AG09319 (cell line): ENCODE measurements at regions not wholly inside any gene's neighbourhood (a gene's known extent, or its start where the extent isn't known, plus 50 kb on each side); places are given as distances from the start of the nearest gene placed in this dataset.

ENCODE experiments used
- DNase-seq: peaks from one replicate; pipeline ENCODE4 v3.0.0-alpha.2; 2010; ENCODE audit warnings: low read depth; ENCODE audit errors: extremely low read depth
- TF ChIP-seq, protein P1 (sequence below): IDR thresholded peaks from 2 replicates; pipeline ENCODE4 v1.5.1; 2011; ENCODE audit warnings: low read depth, mild to moderate bottlenecking, inconsistent platforms, low read length, moderate library complexity

DNA sequence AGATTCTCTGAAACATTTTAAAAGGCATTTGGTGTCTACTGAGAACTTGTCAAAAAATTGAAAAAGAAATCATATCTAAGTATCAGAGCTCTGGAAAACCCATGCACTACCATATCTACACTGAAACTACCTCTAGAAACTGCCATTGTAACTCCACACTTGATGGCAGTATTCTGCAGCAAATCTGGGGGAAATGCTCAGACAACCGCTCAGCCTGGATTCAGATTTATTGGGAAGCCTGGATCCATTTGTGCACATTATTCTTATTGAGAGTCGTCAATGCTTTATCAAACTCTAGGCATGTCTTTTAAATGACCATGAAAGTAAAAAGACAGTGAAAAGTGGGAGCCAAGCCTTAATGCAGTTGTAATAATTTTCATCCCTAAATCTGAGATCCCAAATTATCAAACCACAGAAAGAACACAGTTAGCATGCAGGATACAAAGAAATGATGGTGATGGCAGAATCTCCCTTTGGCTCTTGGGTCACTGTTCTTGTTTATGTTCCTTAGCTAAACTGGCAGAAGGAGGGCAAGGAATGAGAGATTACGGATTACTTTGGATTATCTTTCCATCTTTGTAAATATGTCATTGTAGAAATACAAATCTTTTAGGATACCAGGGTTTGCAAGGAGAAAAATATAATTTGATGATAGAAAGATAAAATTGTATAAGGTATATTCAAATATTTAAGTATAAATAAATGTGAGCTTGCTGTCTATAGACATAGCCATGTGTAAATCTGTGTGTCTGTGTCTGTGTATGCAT lies 512.1 kb upstream of the SYT4 start:
- TF ChIP-seq, protein P1, sequence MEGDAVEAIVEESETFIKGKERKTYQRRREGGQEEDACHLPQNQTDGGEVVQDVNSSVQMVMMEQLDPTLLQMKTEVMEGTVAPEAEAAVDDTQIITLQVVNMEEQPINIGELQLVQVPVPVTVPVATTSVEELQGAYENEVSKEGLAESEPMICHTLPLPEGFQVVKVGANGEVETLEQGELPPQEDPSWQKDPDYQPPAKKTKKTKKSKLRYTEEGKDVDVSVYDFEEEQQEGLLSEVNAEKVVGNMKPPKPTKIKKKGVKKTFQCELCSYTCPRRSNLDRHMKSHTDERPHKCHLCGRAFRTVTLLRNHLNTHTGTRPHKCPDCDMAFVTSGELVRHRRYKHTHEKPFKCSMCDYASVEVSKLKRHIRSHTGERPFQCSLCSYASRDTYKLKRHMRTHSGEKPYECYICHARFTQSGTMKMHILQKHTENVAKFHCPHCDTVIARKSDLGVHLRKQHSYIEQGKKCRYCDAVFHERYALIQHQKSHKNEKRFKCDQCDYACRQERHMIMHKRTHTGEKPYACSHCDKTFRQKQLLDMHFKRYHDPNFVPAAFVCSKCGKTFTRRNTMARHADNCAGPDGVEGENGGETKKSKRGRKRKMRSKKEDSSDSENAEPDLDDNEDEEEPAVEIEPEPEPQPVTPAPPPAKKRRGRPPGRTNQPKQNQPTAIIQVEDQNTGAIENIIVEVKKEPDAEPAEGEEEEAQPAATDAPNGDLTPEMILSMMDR, result peak; percentile 65
- peak; percentile 2 for DNase-seq

DNA sequence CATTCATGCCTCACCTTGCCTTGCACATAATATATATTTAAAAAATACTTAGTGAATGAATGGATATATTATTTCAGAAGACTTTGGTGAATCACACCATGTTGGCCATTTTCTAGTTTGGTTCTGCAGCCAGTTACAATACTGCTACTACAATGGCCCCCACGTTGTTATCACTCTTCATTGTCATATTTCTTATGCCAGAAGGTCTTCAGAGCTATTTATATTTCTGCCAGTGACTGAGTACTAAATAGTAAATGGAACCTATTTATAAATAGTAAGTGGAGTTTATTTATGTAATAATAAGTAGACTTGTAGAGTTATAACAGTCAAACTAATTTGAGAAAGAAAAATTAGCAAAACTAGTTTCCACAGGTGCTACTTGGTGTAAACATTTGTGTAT lies 516.6 kb upstream of the SYT4 start:
- TF ChIP-seq, protein P1, result no peak
- no peak for DNase-seq

DNA sequence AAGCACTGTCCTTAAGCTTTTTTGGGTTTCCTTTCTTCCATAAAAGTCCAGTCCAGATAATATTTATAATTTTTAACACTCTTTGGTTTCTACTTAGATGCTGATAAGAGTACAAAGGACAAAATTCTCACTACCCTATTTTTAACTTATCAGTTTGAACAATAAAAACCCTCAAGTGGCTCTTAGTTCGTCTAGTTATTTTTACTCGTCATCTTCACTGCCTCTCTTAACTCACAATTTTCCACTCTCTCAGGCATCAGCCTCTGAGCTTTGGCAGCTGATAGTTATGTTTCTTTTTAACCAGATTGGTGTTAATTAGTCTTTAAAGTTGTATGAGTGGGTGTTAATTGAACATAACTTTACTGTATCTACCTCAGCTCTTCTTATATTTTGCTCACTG lies 517.1 kb upstream of the SYT4 start:
- DNase-seq, result no peak
- TF ChIP-seq, protein P1, result no peak

DNA sequence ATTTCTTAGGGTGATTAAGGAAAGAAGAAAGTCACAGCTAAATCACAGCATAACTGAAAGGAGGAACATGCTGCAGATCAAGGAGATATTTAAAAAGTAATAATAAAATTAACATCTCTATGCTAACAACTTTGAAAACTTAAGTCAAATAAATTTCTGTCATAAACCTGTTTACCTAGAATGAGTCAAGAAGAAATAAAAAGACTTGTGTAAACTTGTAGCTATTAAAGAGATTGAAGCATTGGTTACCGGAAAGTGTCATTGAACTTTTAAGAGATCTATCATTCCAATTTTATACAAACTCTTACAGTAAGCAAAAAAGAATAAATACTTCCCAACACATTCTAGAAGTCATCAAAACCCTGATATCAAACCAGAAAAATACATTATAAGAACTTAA lies 520.1 kb upstream of the SYT4 start:
- TF ChIP-seq, protein P1, result no peak
- no peak for DNase-seq

DNA sequence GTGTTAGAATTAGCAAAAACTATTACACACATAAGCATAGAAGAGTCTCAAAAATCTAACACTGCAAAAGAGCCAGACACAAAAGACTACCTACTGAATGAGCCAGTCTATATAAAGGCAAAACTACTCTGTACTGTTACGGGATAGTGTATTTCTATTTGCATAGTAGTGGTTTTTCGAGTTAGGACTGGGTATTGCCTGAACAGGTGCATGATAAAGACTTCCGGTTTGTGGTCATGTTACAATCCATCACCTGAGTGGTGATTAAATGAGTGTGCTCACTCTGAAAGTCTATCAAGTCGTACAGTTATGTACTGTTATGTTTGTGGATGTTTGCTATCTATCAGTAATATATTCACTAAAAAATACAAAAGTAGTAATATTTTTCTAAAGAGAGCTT lies 523.3 kb upstream of the SYT4 start:
- no peak for DNase-seq
- TF ChIP-seq, protein P1, result no peak

DNA sequence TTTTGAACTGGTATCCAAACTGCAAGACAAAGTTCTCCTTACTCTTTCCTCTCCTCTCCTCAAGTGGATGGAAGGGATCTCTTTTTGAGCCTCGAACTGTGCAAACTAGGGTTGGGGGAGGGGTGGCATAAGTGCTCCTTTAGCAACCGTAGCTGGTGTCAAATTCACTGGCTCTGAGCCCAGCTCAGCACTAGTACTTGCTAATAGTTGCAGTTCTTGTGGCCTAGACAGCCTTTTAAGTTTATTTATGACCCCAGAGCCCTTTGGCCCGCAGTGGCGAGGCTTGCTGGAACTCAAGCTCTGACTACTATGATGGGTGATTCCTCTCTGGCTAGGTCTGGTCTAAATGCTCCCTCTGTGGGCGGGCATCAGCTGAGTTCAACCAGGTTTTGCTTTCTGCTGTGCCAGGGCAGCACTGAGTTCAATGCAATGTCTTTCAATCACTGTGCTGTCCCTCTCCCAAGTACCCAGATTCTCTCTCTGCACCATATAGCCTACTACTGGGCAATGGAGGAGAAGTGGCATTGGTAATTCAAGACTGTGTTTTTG lies 528.4 kb upstream of the SYT4 start:
- no peak for DNase-seq
- TF ChIP-seq, protein P1, result no peak

DNA sequence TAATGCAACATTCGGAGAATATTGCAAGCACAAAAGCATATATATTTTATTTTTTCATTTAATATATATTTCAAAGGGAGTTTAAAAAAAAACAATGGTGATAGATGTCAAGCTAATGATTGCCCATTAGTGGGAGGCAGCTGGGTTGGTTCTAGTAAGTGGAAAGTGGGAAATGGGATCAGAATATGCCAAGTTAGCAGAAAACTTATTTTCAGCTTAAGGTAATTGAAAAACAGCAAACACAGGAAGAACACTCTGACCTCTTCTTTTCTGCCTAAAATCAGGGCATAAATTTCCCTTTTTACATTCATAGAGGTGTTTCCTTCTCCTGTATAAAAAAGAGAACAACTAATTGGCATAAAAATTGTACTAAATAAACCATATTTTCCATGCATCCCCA lies 535.3 kb upstream of the SYT4 start:
- no peak for DNase-seq
- TF ChIP-seq, protein P1, result no peak
